Panc1 (cell line): ENCODE measurements at regions not wholly inside any gene's neighbourhood (a gene's known extent, or its start where the extent isn't known, plus 50 kb on each side); places are given as distances from the start of the nearest gene placed in this dataset.

ENCODE experiments used
- ATAC-seq: fragments of 200-7000 bp; cut with Tn5 transposase; 2 replicates; pipeline ENCODE4 v1.9.1; 2020; ENCODE audit warnings: mild to moderate bottlenecking, moderate library complexity
- BruUV-seq: library from RNA; stranded (reverse); fragments of 400-500 nt; replicated peaks from 2 replicates; lab custom pipeline; 2021; lab: Mats Ljungman, UMichigan
- CTCF ChIA-PET: fragments of 300-600 bp; sonication (Branson Sonifier 250); formaldehyde crosslinking; loops from one replicate; lab custom pipeline; 2022; ENCODE audit warnings: antibody characterized with exemption; lab: Charles Lee
- POLR2A ChIA-PET: fragments of 300-600 bp; sonication (Branson Sonifier 250); formaldehyde crosslinking; loops from one replicate; lab custom pipeline; 2022; ENCODE audit warnings: antibody characterized with exemption; lab: Charles Lee
- DNase-seq: peaks from one replicate; pipeline ENCODE4 v3.0.0-alpha.2; 2010; ENCODE audit warnings: low read depth, low spot score
- H3K27ac ChIP-seq: 2 replicates; pipeline ENCODE4 v1.5.1; 2011; ENCODE audit warnings: mild to moderate bottlenecking, low read length, inconsistent platforms
- H3K27me3 ChIP-seq: fragments of 200-500 bp; sonication (Bioruptor generic); 2 replicates; pipeline ENCODE4 v1.6.0; 2014; ENCODE audit warnings: low read length, inconsistent platforms; ENCODE audit not compliant: control insufficient read depth, insufficient read depth
- H3K36me3 ChIP-seq: fragments of 200-500 bp; sonication (Bioruptor generic); 2 replicates; pipeline ENCODE4 v1.5.1; 2014; ENCODE audit warnings: inconsistent platforms, mild to moderate bottlenecking, low read length, moderate library complexity; ENCODE audit not compliant: control insufficient read depth, insufficient read depth
- H3K4me1 ChIP-seq: 2 replicates; pipeline ENCODE4 v1.5.1; 2011; ENCODE audit warnings: inconsistent platforms, mild to moderate bottlenecking, low read length, moderate library complexity; ENCODE audit not compliant: control insufficient read depth, insufficient read depth
- H3K4me3 ChIP-seq, 2 experiments: 2 replicates each; pipeline ENCODE4 v1.5.1; 2011 to 2012; ENCODE audit warnings: low read depth in 2 of 2, low read length in 2 of 2, mild to moderate bottlenecking in 2 of 2, inconsistent platforms in 1 of 2, moderate library complexity in 1 of 2
- H3K9me3 ChIP-seq: fragments of 200-500 bp; sonication (Bioruptor generic); 2 replicates; pipeline ENCODE4 v1.5.1; 2014; ENCODE audit warnings: low read depth, mild to moderate bottlenecking, inconsistent platforms, low read length, moderate library complexity; ENCODE audit not compliant: control insufficient read depth, insufficient read depth
- CTCF ChIP-seq: fragments of 450-650 bp; IDR thresholded peaks from 2 replicates; pipeline ENCODE4 v1.5.1; 2017; ENCODE audit warnings: mild to moderate bottlenecking
- POLR2AphosphoS5 ChIP-seq: IDR thresholded peaks from 2 replicates; pipeline ENCODE4 v1.6.1; 2012; ENCODE audit warnings: mild to moderate bottlenecking, low read depth, low read length, moderate library complexity
- REST ChIP-seq, 2 experiments: IDR thresholded peaks; 2 replicates each; pipeline ENCODE4 v1.6.1; 2011 to 2012; ENCODE audit warnings: low read depth in 2 of 2, control low read depth in 1 of 2, low read length in 1 of 2, mild to moderate bottlenecking in 1 of 2, moderate library complexity in 1 of 2; ENCODE audit not compliant: insufficient read depth in 1 of 2
- SIN3A ChIP-seq: IDR thresholded peaks from 2 replicates; pipeline ENCODE4 v1.6.1; 2012; ENCODE audit warnings: low read depth, mild to moderate bottlenecking, low read length, moderate library complexity, borderline replicate concordance; ENCODE audit not compliant: insufficient read depth
- TCF7L2 ChIP-seq: IDR thresholded peaks from 2 replicates; pipeline ENCODE4 v1.6.1; 2011; ENCODE audit warnings: mild to moderate bottlenecking, low read depth, low read length, inconsistent platforms
- in situ Hi-C: cut with HindIII; loops from 2 replicates; pipeline ENCODE4 v1.10.0; 2016; ENCODE audit warnings: low sequenced_read_pairs, low pct_unique_long_range_greater_than_20kb
- intact Hi-C: fragments of 100-400 bp; cut with micrococcal nuclease; formaldehyde crosslinking; loops from one replicate; pipeline ENCODE4 v1.10.0; 2022; ENCODE audit not compliant: unreplicated experiment

GRCh38 chr5:38720554-38721361 lies 125.1 kb upstream of the OSMR start:
- no peak for DNase-seq
- no peaks in the 10 kb centered on the region for H3K9me3 ChIP-seq
- TF ChIP-seq CTCF: no peak
- no peak for TF ChIP-seq POLR2AphosphoS5
- no peak for TF ChIP-seq TCF7L2
- TF ChIP-seq REST (IDR thresholded peaks at IDR 0.05; ENCODE audit: insufficient read depth in 1 of 2, low read depth in 2 of 2, low read length in 1 of 2): no peak
- no peak for TF ChIP-seq SIN3A
- no peak for ATAC-seq
- CTCF ChIA-PET: no interaction called here
- POLR2A ChIA-PET: no interaction called here
- H3K27me3 ChIP-seq: no peaks in the 10 kb centered on the region
- no peak overlapping the region for H3K27ac ChIP-seq
- no peaks in the 10 kb centered on the region for H3K36me3 ChIP-seq
- BruUV-seq: no TSS peak
- intact Hi-C loops: no loop called here
- in situ Hi-C loops: no loop called here
- no peaks in the 10 kb centered on the region for H3K4me1 ChIP-seq
- H3K4me3 ChIP-seq: no peak overlapping the region

- DNase-seq (no peak), ATAC-seq (no peak)
- Histone ChIP-seq H3K4me1 (no peaks in the 10 kb centered on the region), H3K36me3 (no peaks in the 10 kb centered on the region), H3K27ac (no peak overlapping the region), H3K27me3 (no peaks in the 10 kb centered on the region), H3K9me3 (no peaks in the 10 kb centered on the region), H3K4me3 (no peak overlapping the region)
- ChIA-PET POLR2A (no interaction called here), CTCF (no interaction called here)
- intact Hi-C loops (no loop called here), in situ Hi-C loops (no loop called here)
- BruUV-seq: no TSS peak
- no peak for TF ChIP-seq REST (IDR thresholded peaks at IDR 0.05; ENCODE audit: insufficient read depth in 1 of 2, low read depth in 2 of 2, low read length in 1 of 2)
- no peak for TF ChIP-seq TCF7L2
- TF ChIP-seq CTCF: no peak
- TF ChIP-seq POLR2AphosphoS5: no peak
- TF ChIP-seq SIN3A: no peak
These were observed 122.9 kb upstream of the OSMR start for GRCh38 chr5:38722918-38723317.
